T-helper 2 cell treated with Interferon-gamma antibody and Interleukin-4, amounts not matched to agents 5 μg/mL and 100 μg/mL, for 36 hours (primary cell): ENCODE measurements at regions not wholly inside any gene's neighbourhood (a gene's known extent, or its start where the extent isn't known, plus 50 kb on each side); places are given as distances from the start of the nearest gene placed in this dataset.

Source experiments
- DNase-seq: peaks from one replicate; pipeline ENCODE4 v3.0.0; 2021; ENCODE audit warnings: low spot score
- H3K27ac Mint-ChIP-seq: one replicate; pipeline ENCODE4 v1.8.0; 2021; ENCODE audit warnings: mild to moderate bottlenecking, mixed read lengths
- H3K27me3 Mint-ChIP-seq: one replicate; pipeline ENCODE4 v1.8.0; 2021; ENCODE audit warnings: low read depth, mixed read lengths
- H3K36me3 Mint-ChIP-seq: one replicate; pipeline ENCODE4 v1.8.0; 2021; ENCODE audit warnings: low read depth, mixed read lengths
- H3K4me1 Mint-ChIP-seq: one replicate; pipeline ENCODE4 v1.8.0; 2021; ENCODE audit warnings: low read depth, mixed read lengths
- H3K4me3 Mint-ChIP-seq: one replicate; pipeline ENCODE4 v1.8.0; 2022; ENCODE audit warnings: mild to moderate bottlenecking, moderate library complexity, mixed read lengths
- H3K9me3 Mint-ChIP-seq: one replicate; pipeline ENCODE4 v1.8.0; 2021; ENCODE audit warnings: mixed read lengths

GRCh38 chr2:84373391-84373790 lies 85.7 kb downstream of the SUCLG1 start:
- Mint-ChIP-seq H3K27me3 (peaks cover 10% of the 10 kb centered on the region), H3K36me3 (no peaks in the 10 kb centered on the region), H3K9me3 (no peaks in the 10 kb centered on the region), H3K4me1 (no peaks in the 10 kb centered on the region), H3K27ac (no peak overlapping the region), H3K4me3 (no peak overlapping the region)
- no peak for DNase-seq

GRCh38 chr2:84362541-84362940 lies 96.5 kb downstream of the SUCLG1 start:
- Mint-ChIP-seq H3K36me3 (no peaks in the 10 kb centered on the region), H3K9me3 (peaks cover 15% of the 10 kb centered on the region), H3K4me1 (no peaks in the 10 kb centered on the region), H3K27me3 (peaks cover 8% of the 10 kb centered on the region), H3K27ac (no peak overlapping the region), H3K4me3 (no peak overlapping the region)
- DNase-seq = no peak

GRCh38 chr2:84338069-84338468 lies 121.0 kb downstream of the SUCLG1 start:
- DNase-seq = no peak
- Mint-ChIP-seq H3K36me3 (no peaks in the 10 kb centered on the region), H3K27ac (no peak overlapping the region), H3K27me3 (peaks cover 15% of the 10 kb centered on the region), H3K9me3 (no peaks in the 10 kb centered on the region), H3K4me3 (no peak overlapping the region), H3K4me1 (no peaks in the 10 kb centered on the region)

GRCh38 chr2:84327645-84328249 lies 131.3 kb downstream of the SUCLG1 start:
- H3K4me3 Mint-ChIP-seq = no peak overlapping the region
- peaks cover 29% of the 10 kb centered on the region for H3K27me3 Mint-ChIP-seq
- no peaks in the 10 kb centered on the region for H3K9me3 Mint-ChIP-seq
- H3K4me1 Mint-ChIP-seq = no peaks in the 10 kb centered on the region
- DNase-seq = no peak
- no peak overlapping the region for H3K27ac Mint-ChIP-seq
- no peaks in the 10 kb centered on the region for H3K36me3 Mint-ChIP-seq

- H3K36me3 Mint-ChIP-seq = no peaks in the 10 kb centered on the region
- DNase-seq = no peak
- H3K4me1 Mint-ChIP-seq = no peaks in the 10 kb centered on the region
- H3K4me3 Mint-ChIP-seq = no peak overlapping the region
- no peak overlapping the region for H3K27ac Mint-ChIP-seq
- no peaks in the 10 kb centered on the region for H3K9me3 Mint-ChIP-seq
- H3K27me3 Mint-ChIP-seq = peaks cover 28% of the 10 kb centered on the region
These were observed 132.1 kb downstream of the SUCLG1 start for GRCh38 chr2:84326831-84327432.

- Mint-ChIP-seq H3K36me3 (no peaks in the 10 kb centered on the region), H3K9me3 (no peaks in the 10 kb centered on the region), H3K27me3 (peaks cover 31% of the 10 kb centered on the region), H3K27ac (no peak overlapping the region), H3K4me3 (no peak overlapping the region), H3K4me1 (peaks cover 2% of the 10 kb centered on the region)
- no peak for DNase-seq
These were observed 135.2 kb downstream of the SUCLG1 start for GRCh38 chr2:84323890-84324289.

- H3K4me1 Mint-ChIP-seq = peaks cover 2% of the 10 kb centered on the region
- no peaks in the 10 kb centered on the region for H3K9me3 Mint-ChIP-seq
- H3K4me3 Mint-ChIP-seq = no peak overlapping the region
- H3K27ac Mint-ChIP-seq = no peak overlapping the region
- peaks cover 31% of the 10 kb centered on the region for H3K27me3 Mint-ChIP-seq
- no peak for DNase-seq
- no peaks in the 10 kb centered on the region for H3K36me3 Mint-ChIP-seq
These were observed 138.1 kb downstream of the SUCLG1 start for GRCh38 chr2:84320940-84321339.

GRCh38 chr2:84319581-84319980 lies 139.5 kb downstream of the SUCLG1 start:
- Mint-ChIP-seq H3K36me3 (no peaks in the 10 kb centered on the region), H3K4me3 (no peak overlapping the region), H3K27ac (no peak overlapping the region), H3K27me3 (peaks cover 23% of the 10 kb centered on the region), H3K4me1 (peaks cover 6% of the 10 kb centered on the region), H3K9me3 (no peaks in the 10 kb centered on the region)
- no peak for DNase-seq

GRCh38 chr2:84317135-84317534 lies 141.9 kb downstream of the SUCLG1 start:
- H3K27me3 Mint-ChIP-seq = peaks cover 3% of the 10 kb centered on the region
- no peaks in the 10 kb centered on the region for H3K9me3 Mint-ChIP-seq
- no peaks in the 10 kb centered on the region for H3K36me3 Mint-ChIP-seq
- no peak for DNase-seq
- H3K4me1 Mint-ChIP-seq = peaks cover 6% of the 10 kb centered on the region
- no peak overlapping the region for H3K27ac Mint-ChIP-seq
- no peak overlapping the region for H3K4me3 Mint-ChIP-seq

- DNase-seq = peak; percentile 57
- H3K36me3 Mint-ChIP-seq = no peaks in the 10 kb centered on the region
- H3K9me3 Mint-ChIP-seq = no peaks in the 10 kb centered on the region
- peaks cover 4% of the 10 kb centered on the region for H3K4me1 Mint-ChIP-seq
- no peak overlapping the region for H3K4me3 Mint-ChIP-seq
- no peaks in the 10 kb centered on the region for H3K27me3 Mint-ChIP-seq
- H3K27ac Mint-ChIP-seq = no peak overlapping the region
These were observed 144.2 kb downstream of the SUCLG1 start for GRCh38 chr2:84314901-84315330.

GRCh38 chr2:84314250-84314649 lies 144.8 kb downstream of the SUCLG1 start:
- Mint-ChIP-seq H3K4me1 (peaks cover 4% of the 10 kb centered on the region), H3K27me3 (no peaks in the 10 kb centered on the region), H3K9me3 (no peaks in the 10 kb centered on the region), H3K36me3 (no peaks in the 10 kb centered on the region), H3K4me3 (no peak overlapping the region), H3K27ac (no peak overlapping the region)
- DNase-seq = no peak

- Mint-ChIP-seq H3K27ac (no peak overlapping the region), H3K36me3 (no peaks in the 10 kb centered on the region), H3K9me3 (no peaks in the 10 kb centered on the region), H3K27me3 (no peaks in the 10 kb centered on the region), H3K4me3 (no peak overlapping the region), H3K4me1 (no peaks in the 10 kb centered on the region)
- no peak for DNase-seq
These were observed 149.8 kb downstream of the SUCLG1 start for GRCh38 chr2:84309281-84309680.

GRCh38 chr2:84306361-84306760 lies 152.7 kb downstream of the SUCLG1 start:
- Mint-ChIP-seq H3K4me1 (no peaks in the 10 kb centered on the region), H3K27me3 (no peaks in the 10 kb centered on the region), H3K36me3 (no peaks in the 10 kb centered on the region), H3K4me3 (no peak overlapping the region), H3K27ac (no peak overlapping the region), H3K9me3 (no peaks in the 10 kb centered on the region)
- DNase-seq = no peak

GRCh38 chr2:84302513-84303412 lies 156.3 kb downstream of the SUCLG1 start:
- Mint-ChIP-seq H3K4me1 (no peaks in the 10 kb centered on the region), H3K27ac (no peak overlapping the region), H3K36me3 (no peaks in the 10 kb centered on the region), H3K9me3 (no peaks in the 10 kb centered on the region), H3K4me3 (no peak overlapping the region), H3K27me3 (peaks cover 3% of the 10 kb centered on the region)
- DNase-seq = peak; percentile 9
